A673 (cell line): ENCODE measurements at regions not wholly inside any gene's neighbourhood (a gene's known extent, or its start where the extent isn't known, plus 50 kb on each side); places are given as distances from the start of the nearest gene placed in this dataset.

ENCODE experiments used
- CTCF ChIP-seq: fragments of 300-800, 200-600 bp; sonication (generic); conservative IDR thresholded peaks from 2 replicates; pipeline ENCODE4 v1.5.1; 2017; ENCODE audit warnings: low read depth, mild to moderate bottlenecking, antibody characterized with exemption, low read length, moderate library complexity, mixed read lengths
- EZH2 ChIP-seq: fragments of 200-600 bp; sonication (generic); IDR thresholded peaks from 2 replicates; pipeline ENCODE4 v1.6.1; 2017; ENCODE audit warnings: borderline replicate concordance, low read depth, mild to moderate bottlenecking, mixed read lengths, antibody characterized with exemption, low read length; ENCODE audit not compliant: poor library complexity, severe bottlenecking

DNA sequence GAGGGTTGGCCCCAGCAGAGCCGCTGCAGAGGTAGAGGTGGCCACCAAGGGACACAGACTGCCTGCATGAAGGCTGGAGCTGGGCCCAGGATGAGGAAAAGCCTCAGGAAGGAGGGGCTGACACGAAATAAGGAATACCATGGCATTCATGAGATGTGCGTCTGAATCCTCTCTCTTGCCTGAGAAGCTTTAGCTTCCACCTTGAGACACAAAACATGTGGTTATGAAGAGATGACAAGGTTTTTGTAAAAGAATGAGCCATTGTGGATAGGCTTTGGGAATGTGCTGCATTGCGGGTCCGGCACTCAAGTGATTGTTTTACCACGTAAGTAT is 82.7 kb downstream of the DAD1 start:
- no peak for TF ChIP-seq CTCF
- no peak for TF ChIP-seq EZH2
